ENCODE measurements at regions not wholly inside any gene's neighbourhood (a gene's known extent, or its start where the extent isn't known, plus 50 kb on each side); places are given as distances from the start of the nearest gene placed in this dataset.

- TF ChIP-seq ZNF274 (IDR thresholded peaks at IDR 0.05; ENCODE audit: low read length) (no peak), ZNF274 (tag by site-specific recombination; IDR thresholded peaks at IDR 0.05; ENCODE audit: borderline replicate concordance) (no peak), ZNF677 (tag by site-specific recombination; IDR thresholded peaks at IDR 0.05) (no peak), ZNF311 (tag by site-specific recombination; IDR thresholded peaks at IDR 0.05; ENCODE audit: borderline replicate concordance) (no peak), SP2 (tag by site-specific recombination; IDR thresholded peaks at IDR 0.05) (no peak), ZNF398 (tag by site-specific recombination; IDR thresholded peaks at IDR 0.05) (0 out of 2 replicates have a peak, but pooled peaks have one; percentile 12), ZNF155 (tag by site-specific recombination; IDR thresholded peaks at IDR 0.05) (no peak), ZNF175 (tag by site-specific recombination; IDR thresholded peaks at IDR 0.05) (no peak), KLF9 (tag by site-specific recombination; IDR thresholded peaks at IDR 0.05; ENCODE audit: low read depth) (no peak), ZNF701 (tag by site-specific recombination; IDR thresholded peaks at IDR 0.05) (no peak), AEBP2 (tag by site-specific recombination; IDR thresholded peaks at IDR 0.05; ENCODE audit: borderline replicate concordance) (no peak), PRDM1 (tag by site-specific recombination; IDR thresholded peaks at IDR 0.05) (no peak), ZNF221 (tag by site-specific recombination; IDR thresholded peaks at IDR 0.05; ENCODE audit: borderline replicate concordance) (no peak), ZNF248 (tag by site-specific recombination; IDR thresholded peaks at IDR 0.05) (no peak), ZIC2 (tag by site-specific recombination; IDR thresholded peaks at IDR 0.05) (no peak), ZNF549 (tag by site-specific recombination; IDR thresholded peaks at IDR 0.05) (no peak), GLI4 (tag by site-specific recombination; IDR thresholded peaks at IDR 0.05) (no peak), PRDM10 (tag by site-specific recombination; IDR thresholded peaks at IDR 0.05) (no peak), ZNF785 (tag by site-specific recombination; IDR thresholded peaks at IDR 0.05) (no peak), ZNF366 (tag by site-specific recombination; conservative IDR thresholded peaks at IDR 0.05) (no peak; the same call in 1 of the 2 replicates), ZBTB1 (tag by site-specific recombination; IDR thresholded peaks at IDR 0.05) (no peak), ZNF138 (tag by site-specific recombination; IDR thresholded peaks at IDR 0.05; ENCODE audit: borderline replicate concordance) (no peak), ZNF670 (tag by site-specific recombination; IDR thresholded peaks at IDR 0.05; ENCODE audit: low read depth) (no peak), PRDM6 (tag by site-specific recombination; IDR thresholded peaks at IDR 0.05) (peak; percentile 84)
- TF ChIP-seq, protein P1, sequence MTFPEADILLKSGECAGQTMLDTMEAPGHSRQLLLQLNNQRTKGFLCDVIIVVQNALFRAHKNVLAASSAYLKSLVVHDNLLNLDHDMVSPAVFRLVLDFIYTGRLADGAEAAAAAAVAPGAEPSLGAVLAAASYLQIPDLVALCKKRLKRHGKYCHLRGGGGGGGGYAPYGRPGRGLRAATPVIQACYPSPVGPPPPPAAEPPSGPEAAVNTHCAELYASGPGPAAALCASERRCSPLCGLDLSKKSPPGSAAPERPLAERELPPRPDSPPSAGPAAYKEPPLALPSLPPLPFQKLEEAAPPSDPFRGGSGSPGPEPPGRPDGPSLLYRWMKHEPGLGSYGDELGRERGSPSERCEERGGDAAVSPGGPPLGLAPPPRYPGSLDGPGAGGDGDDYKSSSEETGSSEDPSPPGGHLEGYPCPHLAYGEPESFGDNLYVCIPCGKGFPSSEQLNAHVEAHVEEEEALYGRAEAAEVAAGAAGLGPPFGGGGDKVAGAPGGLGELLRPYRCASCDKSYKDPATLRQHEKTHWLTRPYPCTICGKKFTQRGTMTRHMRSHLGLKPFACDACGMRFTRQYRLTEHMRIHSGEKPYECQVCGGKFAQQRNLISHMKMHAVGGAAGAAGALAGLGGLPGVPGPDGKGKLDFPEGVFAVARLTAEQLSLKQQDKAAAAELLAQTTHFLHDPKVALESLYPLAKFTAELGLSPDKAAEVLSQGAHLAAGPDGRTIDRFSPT (tag by site-specific recombination; IDR thresholded peaks at IDR 0.05), result no peak
- TF ChIP-seq, protein P2, sequence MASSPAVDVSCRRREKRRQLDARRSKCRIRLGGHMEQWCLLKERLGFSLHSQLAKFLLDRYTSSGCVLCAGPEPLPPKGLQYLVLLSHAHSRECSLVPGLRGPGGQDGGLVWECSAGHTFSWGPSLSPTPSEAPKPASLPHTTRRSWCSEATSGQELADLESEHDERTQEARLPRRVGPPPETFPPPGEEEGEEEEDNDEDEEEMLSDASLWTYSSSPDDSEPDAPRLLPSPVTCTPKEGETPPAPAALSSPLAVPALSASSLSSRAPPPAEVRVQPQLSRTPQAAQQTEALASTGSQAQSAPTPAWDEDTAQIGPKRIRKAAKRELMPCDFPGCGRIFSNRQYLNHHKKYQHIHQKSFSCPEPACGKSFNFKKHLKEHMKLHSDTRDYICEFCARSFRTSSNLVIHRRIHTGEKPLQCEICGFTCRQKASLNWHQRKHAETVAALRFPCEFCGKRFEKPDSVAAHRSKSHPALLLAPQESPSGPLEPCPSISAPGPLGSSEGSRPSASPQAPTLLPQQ (tag by site-specific recombination; IDR thresholded peaks at IDR 0.05), result no peak
- TF ChIP-seq, protein P3, sequence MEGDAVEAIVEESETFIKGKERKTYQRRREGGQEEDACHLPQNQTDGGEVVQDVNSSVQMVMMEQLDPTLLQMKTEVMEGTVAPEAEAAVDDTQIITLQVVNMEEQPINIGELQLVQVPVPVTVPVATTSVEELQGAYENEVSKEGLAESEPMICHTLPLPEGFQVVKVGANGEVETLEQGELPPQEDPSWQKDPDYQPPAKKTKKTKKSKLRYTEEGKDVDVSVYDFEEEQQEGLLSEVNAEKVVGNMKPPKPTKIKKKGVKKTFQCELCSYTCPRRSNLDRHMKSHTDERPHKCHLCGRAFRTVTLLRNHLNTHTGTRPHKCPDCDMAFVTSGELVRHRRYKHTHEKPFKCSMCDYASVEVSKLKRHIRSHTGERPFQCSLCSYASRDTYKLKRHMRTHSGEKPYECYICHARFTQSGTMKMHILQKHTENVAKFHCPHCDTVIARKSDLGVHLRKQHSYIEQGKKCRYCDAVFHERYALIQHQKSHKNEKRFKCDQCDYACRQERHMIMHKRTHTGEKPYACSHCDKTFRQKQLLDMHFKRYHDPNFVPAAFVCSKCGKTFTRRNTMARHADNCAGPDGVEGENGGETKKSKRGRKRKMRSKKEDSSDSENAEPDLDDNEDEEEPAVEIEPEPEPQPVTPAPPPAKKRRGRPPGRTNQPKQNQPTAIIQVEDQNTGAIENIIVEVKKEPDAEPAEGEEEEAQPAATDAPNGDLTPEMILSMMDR (tag by site-specific recombination; IDR thresholded peaks at IDR 0.05), result no peak
Measured at GRCh38 chr12:23098517-23098916, 473.5 kb downstream of the ETNK1 start (continued).
